Breast epithelium (tissue), 3 donors: ENCODE measurements at regions not wholly inside any gene's neighbourhood (a gene's known extent, or its start where the extent isn't known, plus 50 kb on each side); places are given as distances from the start of the nearest gene placed in this dataset.

Experiments
- POLR2A ChIP-seq: fragments of 450-650 bp; IDR thresholded peaks from one replicate; pipeline ENCODE4 v1.6.1; 2016; ENCODE audit warnings: antibody characterized with exemption, mild to moderate bottlenecking, moderate library complexity
- POLR2AphosphoS5 ChIP-seq, 3 donors: sonication (generic); formaldehyde crosslinking; IDR thresholded peaks; one replicate each; pipeline ENCODE4 v1.6.1; 2017; ENCODE audit warnings: antibody characterized with exemption in 3 of 3
- TF ChIP-seq, protein P1 (sequence below), 3 donors: fragments of 450-650 bp; IDR thresholded peaks; one replicate each; pipeline ENCODE4 v1.5.1; 2016 to 2017; ENCODE audit warnings: antibody characterized with exemption in 3 of 3, mild to moderate bottlenecking in 3 of 3, moderate library complexity in 3 of 3

DNA sequence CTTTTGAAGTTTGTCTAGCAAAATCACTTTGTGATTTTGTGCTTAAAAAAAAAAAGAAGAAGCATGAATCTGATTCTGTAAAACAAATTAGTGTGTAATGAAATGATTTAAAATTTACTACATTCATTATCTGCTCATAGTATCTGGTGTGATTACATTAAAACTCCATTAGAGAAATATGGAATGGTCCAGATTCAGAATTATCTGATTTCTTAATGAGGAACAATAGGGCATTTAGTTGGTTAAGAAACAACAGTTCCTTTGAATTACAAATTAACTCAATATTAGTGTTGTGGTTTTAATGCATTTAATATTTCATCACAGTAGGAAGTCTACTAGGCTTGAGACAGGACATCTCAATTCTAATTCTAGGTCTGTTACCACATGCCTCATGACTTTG lies 57.9 kb upstream of the PDHA1 start:
- no peak for TF ChIP-seq POLR2AphosphoS5 (IDR thresholded peaks at IDR 0.05)
- TF ChIP-seq, protein P1, sequence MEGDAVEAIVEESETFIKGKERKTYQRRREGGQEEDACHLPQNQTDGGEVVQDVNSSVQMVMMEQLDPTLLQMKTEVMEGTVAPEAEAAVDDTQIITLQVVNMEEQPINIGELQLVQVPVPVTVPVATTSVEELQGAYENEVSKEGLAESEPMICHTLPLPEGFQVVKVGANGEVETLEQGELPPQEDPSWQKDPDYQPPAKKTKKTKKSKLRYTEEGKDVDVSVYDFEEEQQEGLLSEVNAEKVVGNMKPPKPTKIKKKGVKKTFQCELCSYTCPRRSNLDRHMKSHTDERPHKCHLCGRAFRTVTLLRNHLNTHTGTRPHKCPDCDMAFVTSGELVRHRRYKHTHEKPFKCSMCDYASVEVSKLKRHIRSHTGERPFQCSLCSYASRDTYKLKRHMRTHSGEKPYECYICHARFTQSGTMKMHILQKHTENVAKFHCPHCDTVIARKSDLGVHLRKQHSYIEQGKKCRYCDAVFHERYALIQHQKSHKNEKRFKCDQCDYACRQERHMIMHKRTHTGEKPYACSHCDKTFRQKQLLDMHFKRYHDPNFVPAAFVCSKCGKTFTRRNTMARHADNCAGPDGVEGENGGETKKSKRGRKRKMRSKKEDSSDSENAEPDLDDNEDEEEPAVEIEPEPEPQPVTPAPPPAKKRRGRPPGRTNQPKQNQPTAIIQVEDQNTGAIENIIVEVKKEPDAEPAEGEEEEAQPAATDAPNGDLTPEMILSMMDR (IDR thresholded peaks at IDR 0.05) = no peak
- TF ChIP-seq POLR2A = no peak
